HG03025 (cell line): ENCODE measurements at regions not wholly inside any gene's neighbourhood (a gene's known extent, or its start where the extent isn't known, plus 50 kb on each side); places are given as distances from the start of the nearest gene placed in this dataset.

Source experiments
- ATAC-seq: cut with Tn5 transposase; IDR thresholded peaks from one replicate; pipeline ENCODE4 v1.9.1; 2021; ENCODE audit warnings: mild to moderate bottlenecking, moderate library complexity; ENCODE audit not compliant: unreplicated experiment, low FRiP score

- ATAC-seq, result no peak
Measured at GRCh38 chr4:151835467-151835866, 74.7 kb upstream of the GATB start.

GRCh38 chr4:151833174-151833573 is 72.4 kb upstream of the GATB start:
- no peak for ATAC-seq

DNA sequence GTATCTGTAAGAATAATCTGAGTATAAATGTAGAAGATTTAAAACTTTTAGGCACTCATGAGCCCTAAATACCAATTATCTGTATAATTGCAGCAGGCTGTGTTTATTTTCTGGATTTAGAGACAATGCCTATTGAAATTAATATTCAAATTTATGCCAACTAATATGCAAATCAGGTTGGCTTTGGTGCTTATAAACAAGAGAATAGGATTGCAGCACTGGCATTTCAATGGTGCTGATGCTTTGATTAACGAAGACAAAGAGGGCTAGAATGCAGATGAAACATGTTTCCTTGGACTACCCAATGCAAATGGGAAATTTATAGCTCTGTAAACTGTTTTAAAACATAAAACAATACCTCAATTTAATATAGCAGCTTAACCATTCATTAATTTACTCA is 70.7 kb upstream of the GATB start:
- ATAC-seq, result no peak

- ATAC-seq, result no peak
Measured at GRCh38 chr4:151830168-151830567, 69.4 kb upstream of the GATB start.

DNA sequence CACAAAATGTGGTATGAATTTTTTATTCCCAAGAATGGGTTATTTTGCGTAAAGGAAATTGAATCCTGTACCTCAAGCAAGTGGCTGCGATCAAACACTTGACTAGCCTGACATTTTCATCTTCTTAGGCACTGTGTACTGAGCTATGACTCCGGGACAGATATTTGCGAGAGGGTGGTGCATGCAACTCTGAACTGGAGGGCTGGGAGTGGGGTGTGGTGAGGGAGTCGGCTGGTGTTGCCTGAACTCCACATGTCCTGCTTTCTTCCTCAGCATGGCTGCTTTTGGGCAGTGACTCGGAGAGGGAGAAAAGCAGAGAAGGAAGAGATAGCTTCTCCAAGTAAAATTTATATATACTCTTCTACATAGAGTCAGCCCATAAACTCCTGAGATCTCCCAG is 68.5 kb upstream of the GATB start:
- no peak for ATAC-seq

DNA sequence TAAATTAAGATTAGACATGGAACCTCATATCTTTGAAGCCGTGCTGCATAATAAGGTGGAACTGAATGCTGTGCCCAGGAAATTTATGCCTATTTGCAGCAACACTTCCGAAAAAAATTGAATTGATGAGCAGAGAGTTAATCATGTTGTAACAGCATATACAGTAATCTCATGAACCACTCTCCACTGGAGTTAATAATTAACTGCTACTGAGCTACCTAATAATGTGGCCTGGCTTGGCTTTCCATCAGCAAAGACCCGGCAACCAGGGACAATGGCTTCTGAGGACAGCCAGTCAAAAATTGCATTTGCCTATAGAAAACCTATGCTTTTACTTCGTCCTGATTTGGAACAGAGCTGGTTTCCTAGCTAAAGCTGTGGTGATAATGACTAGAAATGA is 63.8 kb upstream of the GATB start:
- ATAC-seq, result no peak

- ATAC-seq, result no peak
Measured at GRCh38 chr4:151822331-151822730, 61.5 kb upstream of the GATB start.

DNA sequence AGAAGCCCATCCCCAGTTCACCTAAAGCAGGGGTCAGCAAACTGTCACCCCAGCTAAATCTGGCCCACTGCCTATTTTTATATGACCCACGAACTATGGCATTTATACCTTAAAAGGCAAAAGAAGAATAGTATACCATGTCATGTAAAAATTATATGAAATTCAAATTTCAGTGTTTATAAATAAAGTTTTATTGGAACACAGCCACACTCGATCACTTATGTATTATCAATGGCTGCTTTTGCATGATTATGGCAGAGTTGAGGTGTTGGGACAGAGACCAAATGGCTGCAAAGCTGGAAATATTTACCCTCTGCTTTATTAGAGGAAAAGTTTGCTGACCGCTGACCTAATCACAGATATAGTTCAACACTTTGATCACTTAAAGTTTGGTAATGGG is 59.2 kb upstream of the GATB start:
- ATAC-seq, result no peak

DNA sequence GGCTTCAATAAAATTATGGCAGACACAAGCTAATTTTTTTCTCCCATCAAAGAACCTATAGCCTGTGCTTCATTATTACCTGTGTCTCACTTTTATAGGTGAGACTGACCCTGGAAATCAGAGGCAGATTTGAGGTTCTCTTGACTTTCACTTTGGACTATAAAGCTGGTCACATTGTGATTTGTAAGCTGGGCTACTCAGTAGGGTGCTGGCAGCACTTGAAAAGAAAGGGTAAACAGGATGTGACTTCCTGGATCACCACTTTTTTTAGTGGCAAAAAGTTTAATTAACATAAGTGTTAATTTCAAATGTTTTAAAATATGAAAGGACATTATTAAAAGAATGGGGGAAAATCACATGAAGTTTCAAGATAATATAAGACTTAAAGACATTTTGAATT is 50.6 kb upstream of the GATB start:
- ATAC-seq, result no peak
